ENCODE measurements at regions not wholly inside any gene's neighbourhood (a gene's known extent, or its start where the extent isn't known, plus 50 kb on each side); places are given as distances from the start of the nearest gene placed in this dataset.

- H3K4ac ChIP-seq (ENCODE audit: low read depth, low read length) = no peak overlapping the region
- no peaks in the 10 kb centered on the region for H4K20me1 ChIP-seq (ENCODE audit: control insufficient read depth, insufficient read depth, insufficient read length)
- no peak overlapping the region for H2AFZ ChIP-seq (ENCODE audit: low read length)
- no peak overlapping the region for H2BK15ac ChIP-seq (ENCODE audit: low read depth, low read length)
- H3K79me1 ChIP-seq (ENCODE audit: insufficient read depth, low read depth, low read length, poor library complexity, severe bottlenecking) = no peaks in the 10 kb centered on the region
- H2BK20ac ChIP-seq (ENCODE audit: low read depth, low read length, poor library complexity, severe bottlenecking) = no peak overlapping the region
- no peak overlapping the region for H3K56ac ChIP-seq (ENCODE audit: insufficient read length, low read depth, low read length)
- H3K18ac ChIP-seq (ENCODE audit: insufficient read length, low read depth, low read length) = no peak overlapping the region
- no peaks in the 10 kb centered on the region for H3K4me1 ChIP-seq (ENCODE audit: insufficient read depth, low read length)
- no peak overlapping the region for H4K8ac ChIP-seq (replicated peaks; ENCODE audit: insufficient read length, low read depth, low read length)
- no peak for DNase-seq
- H3K27me3 ChIP-seq (ENCODE audit: insufficient read depth, low read length) = no peaks in the 10 kb centered on the region
- H2BK5ac ChIP-seq (ENCODE audit: insufficient read length, low read length) = no peak overlapping the region
- no peak overlapping the region for H3K4me3 Mint-ChIP-seq
- H2BK12ac ChIP-seq (ENCODE audit: insufficient read length, low read depth, low read length) = no peak overlapping the region
- H3K9me3 ChIP-seq (ENCODE audit: control insufficient read depth, low read depth, low read length) = no peaks in the 10 kb centered on the region
- no peak overlapping the region for H3K27ac Mint-ChIP-seq
- no peaks in the 10 kb centered on the region for H3K36me3 Mint-ChIP-seq (ENCODE audit: insufficient read depth in 1 of 3, low read depth in 3 of 3)
- TF ChIP-seq CTCF (conservative IDR thresholded peaks at IDR 0.05) = no peak
- no peak overlapping the region for H3K4me2 ChIP-seq (ENCODE audit: insufficient read depth, insufficient read length, low read length)
- no peak overlapping the region for H3K27ac ChIP-seq (ENCODE audit: insufficient read length, low read depth, low read length)
- peaks cover 8% of the 10 kb centered on the region in 2 experiments for H3K4me1 Mint-ChIP-seq
- H3K23ac ChIP-seq (ENCODE audit: insufficient read length, low read depth, low read length) = no peak overlapping the region
- no peaks in the 10 kb centered on the region for H3K79me2 ChIP-seq (ENCODE audit: insufficient read depth, low read length)
- no peak overlapping the region for H4K91ac ChIP-seq (ENCODE audit: insufficient read length, low read depth, low read length)
- H3K23me2 ChIP-seq (ENCODE audit: insufficient read length, low read depth, low read length, poor library complexity, severe bottlenecking) = no peaks in the 10 kb centered on the region
- no peak overlapping the region for H3K14ac ChIP-seq (ENCODE audit: insufficient read depth, low read length)
- H3T11ph ChIP-seq (ENCODE audit: low read length) = no peak overlapping the region
- no peak overlapping the region for H3K9ac ChIP-seq (ENCODE audit: extremely low read depth, insufficient read length, low read length)
- no peak overlapping the region for H4K5ac ChIP-seq (ENCODE audit: insufficient read length, low read depth, low read length)
- H3K27me3 Mint-ChIP-seq (ENCODE audit: low read depth) = no peaks in the 10 kb centered on the region
- no CpG with 5 or more reads among the region's 3 CpGs for WGBS (ENCODE audit: extremely low coverage, insufficient read length, low lambda C conversion rate)
- no peak overlapping the region for H2AK5ac ChIP-seq (ENCODE audit: insufficient read length, low read length)
- H3K9me3 Mint-ChIP-seq = peaks cover 0 to 4% of the 10 kb centered on the region in 2 experiments; a peak in 2 of 5 replicates
- H2BK120ac ChIP-seq (ENCODE audit: low read depth, low read length, poor library complexity, severe bottlenecking) = no peak overlapping the region
These were observed 562.3 kb downstream of the CCSER2 start for GRCh38 chr10:84890706-84891105.

All from H9 (cell line).